ENCODE measurements at regions not wholly inside any gene's neighbourhood (a gene's known extent, or its start where the extent isn't known, plus 50 kb on each side); places are given as distances from the start of the nearest gene placed in this dataset.

- DNase-seq (ENCODE audit: low read depth), result no peak
These were observed 73.1 kb upstream of the DST start for GRCh38 chr6:56715741-56716140.

- DNase-seq (ENCODE audit: low read depth), result no peak
These were observed 72.3 kb upstream of the DST start for GRCh38 chr6:56714982-56715456.

GRCh38 chr6:56714273-56714672 lies 71.6 kb upstream of the DST start:
- no peak for DNase-seq (ENCODE audit: low read depth)

GRCh38 chr6:56713254-56713672 lies 70.6 kb upstream of the DST start:
- no peak for DNase-seq (ENCODE audit: low read depth)

- DNase-seq (ENCODE audit: low read depth), result no peak
These were observed 68.3 kb upstream of the DST start for GRCh38 chr6:56710967-56711366.

- DNase-seq (ENCODE audit: low read depth), result no peak
These were observed 67.0 kb upstream of the DST start for GRCh38 chr6:56709650-56710049.

GRCh38 chr6:56708810-56709597 lies 66.3 kb upstream of the DST start:
- DNase-seq (ENCODE audit: low read depth), result no peak

GRCh38 chr6:56706981-56707726 lies 64.5 kb upstream of the DST start:
- no peak for DNase-seq (ENCODE audit: low read depth)

- no peak for DNase-seq (ENCODE audit: low read depth)
These were observed 56.5 kb upstream of the DST start for GRCh38 chr6:56699066-56699654.

- no peak for DNase-seq (ENCODE audit: low read depth)
These were observed 53.0 kb upstream of the DST start for GRCh38 chr6:56695702-56696101.

GRCh38 chr6:56694002-56694401 lies 51.3 kb upstream of the DST start:
- no peak for DNase-seq (ENCODE audit: low read depth)

GRCh38 chr6:56693246-56693607 lies 50.5 kb upstream of the DST start:
- no peak for DNase-seq (ENCODE audit: low read depth)

GRCh38 chr6:56692523-56693245 lies 50.0 kb upstream of the DST start:
- no peak for DNase-seq (ENCODE audit: low read depth)

All from forelimb muscle (tissue), 1 donor.